K562 (cell line): ENCODE measurements at regions not wholly inside any gene's neighbourhood (a gene's known extent, or its start where the extent isn't known, plus 50 kb on each side); places are given as distances from the start of the nearest gene placed in this dataset.

Source experiments
- ATAC-seq: fragments of 200-7000 bp; cut with Tn5 transposase; 3 replicates; pipeline ENCODE4 v1.9.1; 2020; ENCODE audit warnings: moderate library complexity
- BruUV-seq: library from RNA; stranded (reverse); fragments of 400-500 nt; replicated peaks from 2 replicates; lab custom pipeline; 2021; lab: Mats Ljungman, UMichigan
- CTCF ChIA-PET: fragments of 300-600 bp; formaldehyde crosslinking; extraction: SDS; loops from one replicate; lab custom pipeline; 2021; ENCODE audit warnings: low intra/inter-chr PET ratio; lab: Yijun Ruan, JAX
- POLR2A ChIA-PET: fragments of 300-600, 350-650 bp; sonication (Branson Sonifier 250); formaldehyde crosslinking; extraction: SDS; loops from one replicate; lab custom pipeline; 2021; ENCODE audit warnings: antibody characterized with exemption, inconsistent platforms; lab: Yijun Ruan, JAX
- DNase-seq, 4 experiments: peaks; one replicate each; pipeline versions ENCODE4 v3.0.0 to v3.0.0-alpha.2; 2011 to 2018; ENCODE audit warnings: low spot score in 3 of 4, mixed read lengths in 3 of 4; ENCODE audit errors: extremely low read depth in 1 of 4
- FAIRE-seq: peaks from 2 replicates; lab custom pipeline; 2011; peaks lifted over from hg19 to GRCh38; lab: Jason Lieb, UNC
- H2AFZ ChIP-seq: 2 replicates; pipeline ENCODE4 v1.6.0; 2011; ENCODE audit warnings: low read depth, low read length, control low read depth, inconsistent platforms
- H3K27ac ChIP-seq: fragments of 200-600 bp; 3 replicates; pipeline ENCODE4 v1.8.0; 2011; ENCODE audit warnings: low read depth, mild to moderate bottlenecking, control low read depth, inconsistent platforms, low read length, moderate library complexity, mixed read lengths; ENCODE audit errors: extremely low read depth
- H3K27me3 ChIP-seq, 2 experiments: fragments of 300-600 bp in 1 of 2; 2 replicates in 1 of 2; 3 replicates in 1 of 2; pipeline versions ENCODE4 v1.6.0 to v1.8.0; 2011; ENCODE audit warnings: inconsistent platforms in 2 of 2, low read length in 2 of 2, mild to moderate bottlenecking in 1 of 2, mixed read lengths in 1 of 2, moderate library complexity in 1 of 2; ENCODE audit not compliant: control insufficient read depth in 2 of 2, insufficient read depth in 2 of 2
- H3K36me3 ChIP-seq: fragments of 300-600 bp; 3 replicates; pipeline ENCODE4 v1.8.0; 2011; ENCODE audit warnings: mild to moderate bottlenecking, low read length, inconsistent platforms; ENCODE audit not compliant: control insufficient read depth, insufficient read depth
- H3K4me1 ChIP-seq, 2 experiments: fragments of 200-600 bp in 1 of 2; replicated peaks in 1 of 2; 2 replicates in 1 of 2; 3 replicates in 1 of 2; pipeline versions ENCODE4 v1.5.1 to v1.8.0; 2011; ENCODE audit warnings: inconsistent platforms in 2 of 2, low read length in 2 of 2, mild to moderate bottlenecking in 1 of 2, mixed read lengths in 1 of 2, moderate library complexity in 1 of 2; ENCODE audit not compliant: control insufficient read depth in 2 of 2, insufficient read depth in 2 of 2
- H3K4me2 ChIP-seq: 2 replicates; pipeline ENCODE4 v1.6.1; 2011; ENCODE audit warnings: low read length, control low read depth, inconsistent platforms, mixed read lengths; ENCODE audit not compliant: insufficient read depth
- H3K4me3 ChIP-seq: fragments of 200-600 bp; sonication (generic), shearing (Covaris generic); 2 replicates; pipeline ENCODE4 v1.5.1; 2016; ENCODE audit warnings: control low read depth, inconsistent platforms
- H3K79me2 ChIP-seq: fragments of 200-600 bp; 3 replicates; pipeline ENCODE4 v1.8.0; 2011; ENCODE audit warnings: low read length, inconsistent platforms; ENCODE audit not compliant: control insufficient read depth, insufficient read depth
- H3K9ac ChIP-seq, 2 experiments: 2 replicates each; pipeline versions ENCODE4 v1.6.0 to v1.6.1; 2011; ENCODE audit warnings: low read depth in 2 of 2, low read length in 2 of 2, control low read depth in 1 of 2, inconsistent platforms in 1 of 2, mild to moderate bottlenecking in 1 of 2, mixed read lengths in 1 of 2; ENCODE audit not compliant: insufficient read depth in 1 of 2
- H3K9me1 ChIP-seq: one replicate; pipeline ENCODE4 v1.6.0; 2011; ENCODE audit warnings: inconsistent platforms, mild to moderate bottlenecking, low read length, moderate library complexity; ENCODE audit not compliant: control insufficient read depth, insufficient read depth
- H3K9me3 ChIP-seq: replicated peaks from 2 replicates; pipeline ENCODE4 v1.5.1; 2011; ENCODE audit warnings: low read depth, low read length, inconsistent platforms; ENCODE audit not compliant: control insufficient read depth, insufficient read depth
- H4K20me1 ChIP-seq: replicated peaks from 2 replicates; pipeline ENCODE4 v1.6.1; 2011; ENCODE audit warnings: low read length, inconsistent platforms, mixed read lengths; ENCODE audit not compliant: control insufficient read depth, insufficient read depth
- ERF ChIP-seq: fragments of 450-650 bp; formaldehyde crosslinking; IDR thresholded peaks from 2 replicates; pipeline ENCODE4 v1.4.0; 2020; ENCODE audit warnings: mild to moderate bottlenecking, mixed read lengths
- SMARCA5 ChIP-seq: fragments of 450-650 bp; IDR thresholded peaks from 2 replicates; pipeline ENCODE4 v1.6.1; 2016
- ZNF224 ChIP-seq: sonication (generic); formaldehyde crosslinking; IDR thresholded peaks from 2 replicates; pipeline ENCODE4 v1.8.0; 2022; ENCODE audit warnings: mild to moderate bottlenecking, missing genetic modification reagents
- ZNF696 ChIP-seq: fragments of 250-450 bp; sonication (Bioruptor Pico); conservative IDR thresholded peaks from 2 replicates; pipeline ENCODE4 v1.4.0; 2020; ENCODE audit warnings: mild to moderate bottlenecking, moderate library complexity
- whole genome bisulfite sequencing: fragments of 100-300 bp; shearing (Covaris generic); methylation state at CpG from one replicate; pipeline ENCODE4 v1.1.6; 2016; ENCODE audit warnings: low coverage, mixed read lengths; ENCODE audit not compliant: insufficient coverage; ENCODE audit errors: missing lambda C conversion rate; 5-methylcytosine and 5-hydroxymethylcytosine counted together
- in situ Hi-C: fragments of 300-500 bp; cut with MboI; formaldehyde crosslinking; loops from 4 replicates; pipeline ENCODE4 v1.15.0; 2018; ENCODE audit warnings: inconsistent platforms, mixed read lengths
- intact Hi-C: fragments of 100-400 bp; cut with micrococcal nuclease; formaldehyde crosslinking; loops from 2 replicates; pipeline ENCODE4 v1.14.2; 2022
- TF ChIP-seq, protein P1 (sequence below): sonication (generic); formaldehyde crosslinking; IDR thresholded peaks from 2 replicates; pipeline ENCODE4 v1.8.1; 2023; ENCODE audit warnings: mild to moderate bottlenecking, missing genetic modification reagents
- TF ChIP-seq, protein P2 (sequence below): IDR thresholded peaks from 2 replicates; pipeline ENCODE4 v1.6.1; 2011; ENCODE audit warnings: borderline replicate concordance, low read depth, mild to moderate bottlenecking, moderate library complexity, low read length; ENCODE audit not compliant: insufficient read depth, poor library complexity, severe bottlenecking

GRCh38 chr9:108676355-108676754, 179.4 kb downstream of the ACTL7B start:
- Histone ChIP-seq H3K4me1 (no peaks in the 10 kb centered on the region), H3K79me2 (no peaks in the 10 kb centered on the region), H3K36me3 (no peaks in the 10 kb centered on the region), H3K9me3 (no peaks in the 10 kb centered on the region), H3K9me1 (no peaks in the 10 kb centered on the region), H3K4me3 (no peak overlapping the region), H3K27ac (no peak overlapping the region), H3K9ac (no peak overlapping the region), H2AFZ (no peak overlapping the region), H3K27me3 (no peaks in the 10 kb centered on the region; a peak in 1 of 5 replicates), H4K20me1 (no peaks in the 10 kb centered on the region), H3K4me2 (no peak overlapping the region)
- DNase-seq (no peak), FAIRE-seq (no peak), ATAC-seq (no peak)
- POLR2A ChIA-PET = no interaction called here
- in situ Hi-C loops (no loop called here), intact Hi-C loops (no loop called here)
- 0% methylated on average over 4 of the region's 4 CpGs for WGBS
- CTCF ChIA-PET = no interaction called here
- TF ChIP-seq ZNF696 (CRISPR knock-in tag) (no peak), ERF (CRISPR knock-in tag) (no peak), SMARCA5 (no peak), ZNF224 (CRISPR knock-in tag) (no peak)
- TF ChIP-seq, protein P1, sequence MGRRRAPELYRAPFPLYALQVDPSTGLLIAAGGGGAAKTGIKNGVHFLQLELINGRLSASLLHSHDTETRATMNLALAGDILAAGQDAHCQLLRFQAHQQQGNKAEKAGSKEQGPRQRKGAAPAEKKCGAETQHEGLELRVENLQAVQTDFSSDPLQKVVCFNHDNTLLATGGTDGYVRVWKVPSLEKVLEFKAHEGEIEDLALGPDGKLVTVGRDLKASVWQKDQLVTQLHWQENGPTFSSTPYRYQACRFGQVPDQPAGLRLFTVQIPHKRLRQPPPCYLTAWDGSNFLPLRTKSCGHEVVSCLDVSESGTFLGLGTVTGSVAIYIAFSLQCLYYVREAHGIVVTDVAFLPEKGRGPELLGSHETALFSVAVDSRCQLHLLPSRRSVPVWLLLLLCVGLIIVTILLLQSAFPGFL (CRISPR knock-in tag) = no peak
- TF ChIP-seq, protein P2, sequence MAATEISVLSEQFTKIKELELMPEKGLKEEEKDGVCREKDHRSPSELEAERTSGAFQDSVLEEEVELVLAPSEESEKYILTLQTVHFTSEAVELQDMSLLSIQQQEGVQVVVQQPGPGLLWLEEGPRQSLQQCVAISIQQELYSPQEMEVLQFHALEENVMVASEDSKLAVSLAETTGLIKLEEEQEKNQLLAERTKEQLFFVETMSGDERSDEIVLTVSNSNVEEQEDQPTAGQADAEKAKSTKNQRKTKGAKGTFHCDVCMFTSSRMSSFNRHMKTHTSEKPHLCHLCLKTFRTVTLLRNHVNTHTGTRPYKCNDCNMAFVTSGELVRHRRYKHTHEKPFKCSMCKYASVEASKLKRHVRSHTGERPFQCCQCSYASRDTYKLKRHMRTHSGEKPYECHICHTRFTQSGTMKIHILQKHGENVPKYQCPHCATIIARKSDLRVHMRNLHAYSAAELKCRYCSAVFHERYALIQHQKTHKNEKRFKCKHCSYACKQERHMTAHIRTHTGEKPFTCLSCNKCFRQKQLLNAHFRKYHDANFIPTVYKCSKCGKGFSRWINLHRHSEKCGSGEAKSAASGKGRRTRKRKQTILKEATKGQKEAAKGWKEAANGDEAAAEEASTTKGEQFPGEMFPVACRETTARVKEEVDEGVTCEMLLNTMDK = no peak
- BruUV-seq = no TSS peak
